AG20443 (cell line): ENCODE measurements at regions not wholly inside any gene's neighbourhood (a gene's known extent, or its start where the extent isn't known, plus 50 kb on each side); places are given as distances from the start of the nearest gene placed in this dataset.

Experiments
- DNase-seq: peaks from one replicate; pipeline ENCODE4 v3.0.0; 2012; ENCODE audit warnings: low spot score, mixed read lengths

- no peak for DNase-seq
Measured at GRCh38 chr18:76130845-76131244, 364.2 kb downstream of the ZNF516 start.

GRCh38 chr18:76126327-76126726, 368.7 kb downstream of the ZNF516 start:
- DNase-seq, result no peak

- no peak for DNase-seq
Measured at GRCh38 chr18:76121011-76121410, 374.0 kb downstream of the ZNF516 start.

- DNase-seq, result no peak
Measured at GRCh38 chr18:76115580-76115979, 379.5 kb downstream of the ZNF516 start.

GRCh38 chr18:76113101-76113500, 381.9 kb downstream of the ZNF516 start:
- DNase-seq, result no peak

GRCh38 chr18:76102626-76103025, 392.4 kb downstream of the ZNF516 start:
- DNase-seq, result no peak

GRCh38 chr18:76102156-76102555, 392.9 kb downstream of the ZNF516 start:
- DNase-seq, result no peak

GRCh38 chr18:76099931-76100457, 395.0 kb downstream of the ZNF516 start:
- no peak for DNase-seq

- no peak for DNase-seq
Measured at GRCh38 chr18:76098674-76099411, 396.2 kb downstream of the ZNF516 start.

- DNase-seq, result no peak
Measured at GRCh38 chr18:76081536-76081935, 413.5 kb downstream of the ZNF516 start.

- no peak for DNase-seq
Measured at GRCh38 chr18:76080430-76080829, 414.6 kb downstream of the ZNF516 start.

GRCh38 chr18:76075777-76076176, 419.3 kb downstream of the ZNF516 start:
- no peak for DNase-seq

- DNase-seq, result no peak
Measured at GRCh38 chr18:76064998-76065397, 430.0 kb downstream of the ZNF516 start.

GRCh38 chr18:76058146-76058545, 436.9 kb downstream of the ZNF516 start:
- no peak for DNase-seq

- no peak for DNase-seq
Measured at GRCh38 chr18:76057386-76057785, 437.7 kb downstream of the ZNF516 start.

- no peak for DNase-seq
Measured at GRCh38 chr18:76056471-76057110, 438.5 kb downstream of the ZNF516 start.

GRCh38 chr18:76055578-76055977, 439.5 kb downstream of the ZNF516 start:
- no peak for DNase-seq

- DNase-seq, result no peak
Measured at GRCh38 chr18:76055025-76055424, 440.0 kb downstream of the ZNF516 start.

- DNase-seq, result no peak
Measured at GRCh38 chr18:76054156-76054555, 440.9 kb downstream of the ZNF516 start.

- no peak for DNase-seq
Measured at GRCh38 chr18:76053551-76053950, 441.5 kb downstream of the ZNF516 start.

- no peak for DNase-seq
Measured at GRCh38 chr18:76052227-76052595, 442.8 kb downstream of the ZNF516 start.

GRCh38 chr18:76051396-76052226, 443.4 kb downstream of the ZNF516 start:
- DNase-seq, result no peak

GRCh38 chr18:76046221-76046620, 448.8 kb downstream of the ZNF516 start:
- no peak for DNase-seq
